ENCODE measurements at regions not wholly inside any gene's neighbourhood (a gene's known extent, or its start where the extent isn't known, plus 50 kb on each side); places are given as distances from the start of the nearest gene placed in this dataset.

GRCh38 chr10:61184429-61184828 is 240.4 kb upstream of the RHOBTB1 start:
- DNase-seq, result no peak

- no peak for DNase-seq
Observed at GRCh38 chr10:61183967-61184366, 240.0 kb upstream of the RHOBTB1 start.

GRCh38 chr10:61181832-61182231 is 237.8 kb upstream of the RHOBTB1 start:
- no peak for DNase-seq

- no peak for DNase-seq
Observed at GRCh38 chr10:61179771-61180170, 235.8 kb upstream of the RHOBTB1 start.

- no peak for DNase-seq
Observed at GRCh38 chr10:61176424-61176823, 232.4 kb upstream of the RHOBTB1 start.

GRCh38 chr10:61175316-61175715 is 231.3 kb upstream of the RHOBTB1 start:
- no peak for DNase-seq

GRCh38 chr10:61173450-61173849 is 229.5 kb upstream of the RHOBTB1 start:
- no peak for DNase-seq

GRCh38 chr10:61172182-61172926 is 228.4 kb upstream of the RHOBTB1 start:
- no peak for DNase-seq

- DNase-seq, result no peak
Observed at GRCh38 chr10:61170594-61170993, 226.6 kb upstream of the RHOBTB1 start.

- no peak for DNase-seq
Observed at GRCh38 chr10:61169294-61169693, 225.3 kb upstream of the RHOBTB1 start.

- no peak for DNase-seq
Observed at GRCh38 chr10:61166489-61166888, 222.5 kb upstream of the RHOBTB1 start.

GRCh38 chr10:61166065-61166464 is 222.1 kb upstream of the RHOBTB1 start:
- no peak for DNase-seq

GRCh38 chr10:61164458-61165160 is 220.6 kb upstream of the RHOBTB1 start:
- DNase-seq, result no peak

GRCh38 chr10:61163403-61163802 is 219.4 kb upstream of the RHOBTB1 start:
- no peak for DNase-seq

- no peak for DNase-seq
Observed at GRCh38 chr10:61160253-61160652, 216.3 kb upstream of the RHOBTB1 start.

GRCh38 chr10:61159253-61159652 is 215.3 kb upstream of the RHOBTB1 start:
- DNase-seq, result no peak

GRCh38 chr10:61157182-61157581 is 213.2 kb upstream of the RHOBTB1 start:
- DNase-seq, result no peak

GRCh38 chr10:61153771-61154170 is 209.8 kb upstream of the RHOBTB1 start:
- no peak for DNase-seq

GRCh38 chr10:61151059-61151458 is 207.1 kb upstream of the RHOBTB1 start:
- no peak for DNase-seq

GRCh38 chr10:61148451-61148850 is 204.5 kb upstream of the RHOBTB1 start:
- DNase-seq, result no peak

GRCh38 chr10:61142987-61143386 is 199.0 kb upstream of the RHOBTB1 start:
- no peak for DNase-seq

GRCh38 chr10:61140765-61141392 is 196.9 kb upstream of the RHOBTB1 start:
- no peak for DNase-seq

- no peak for DNase-seq
Observed at GRCh38 chr10:61139592-61139953, 195.6 kb upstream of the RHOBTB1 start.
